RWPE2 (cell line): ENCODE measurements at regions not wholly inside any gene's neighbourhood (a gene's known extent, or its start where the extent isn't known, plus 50 kb on each side); places are given as distances from the start of the nearest gene placed in this dataset.

ENCODE experiments used
- ATAC-seq: fragments of 200-7000 bp; cut with Tn5 transposase; 3 replicates; pipeline ENCODE4 v1.9.1; 2021; ENCODE audit warnings: low read depth
- DNase-seq: peaks from one replicate; pipeline ENCODE4 v3.0.0-alpha.2; 2020; ENCODE audit warnings: low spot score
- H3K27ac ChIP-seq: fragments of 450-650 bp; 2 replicates; pipeline ENCODE4 v1.5.1; 2017; ENCODE audit warnings: mild to moderate bottlenecking; ENCODE audit not compliant: poor library complexity, severe bottlenecking
- H3K27me3 ChIP-seq: fragments of 250-450 bp; sonication (Bioruptor Pico); 2 replicates; pipeline ENCODE4 v1.5.1; 2021; ENCODE audit warnings: mild to moderate bottlenecking, moderate library complexity; ENCODE audit not compliant: insufficient read depth, poor library complexity, severe bottlenecking
- H3K36me3 ChIP-seq: fragments of 250-450 bp; sonication (Bioruptor Pico); 2 replicates; pipeline ENCODE4 v1.5.1; 2020; ENCODE audit warnings: low read depth, mild to moderate bottlenecking, moderate library complexity
- H3K4me1 ChIP-seq: fragments of 250-450 bp; sonication (Bioruptor Pico); 2 replicates; pipeline ENCODE4 v1.5.1; 2021; ENCODE audit warnings: mild to moderate bottlenecking, moderate library complexity; ENCODE audit not compliant: insufficient read depth, poor library complexity, severe bottlenecking
- H3K4me3 ChIP-seq: fragments of 250-450 bp; sonication (Bioruptor Pico); 2 replicates; pipeline ENCODE4 v1.5.1; 2021; ENCODE audit warnings: mild to moderate bottlenecking, moderate library complexity; ENCODE audit not compliant: severe bottlenecking
- H3K9me3 ChIP-seq: fragments of 250-450 bp; sonication (Bioruptor Pico); 2 replicates; pipeline ENCODE4 v1.5.1; 2021; ENCODE audit warnings: mild to moderate bottlenecking, moderate library complexity; ENCODE audit not compliant: severe bottlenecking
- TF ChIP-seq, protein P1 (sequence below): fragments of 450-650 bp; IDR thresholded peaks from one replicate; pipeline ENCODE4 v1.5.1; 2017; ENCODE audit warnings: mild to moderate bottlenecking, moderate library complexity; ENCODE audit not compliant: poor library complexity, severe bottlenecking

DNA sequence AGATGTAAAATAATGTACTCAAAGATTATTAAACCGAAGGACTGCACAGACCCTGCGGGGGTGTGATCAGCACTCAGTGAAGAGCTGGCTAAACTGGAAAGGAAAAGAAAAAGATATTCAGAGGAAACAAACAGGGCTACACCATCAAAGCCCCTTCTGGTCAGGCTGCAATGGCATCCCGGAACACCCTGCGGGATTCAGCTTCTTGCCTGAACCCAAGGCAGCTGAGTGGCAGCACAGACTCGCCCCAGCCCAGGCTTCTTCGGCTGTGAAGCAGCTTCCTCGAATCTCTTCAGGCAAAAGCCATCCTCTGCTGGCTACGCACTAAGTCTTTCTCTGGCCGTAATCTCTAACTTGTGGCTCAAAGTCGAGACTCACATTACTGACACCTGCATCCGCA is 220.9 kb downstream of the TEX29 start:
- H3K27ac ChIP-seq: no peak overlapping the region
- H3K36me3 ChIP-seq: no peaks in the 10 kb centered on the region
- TF ChIP-seq, protein P1, sequence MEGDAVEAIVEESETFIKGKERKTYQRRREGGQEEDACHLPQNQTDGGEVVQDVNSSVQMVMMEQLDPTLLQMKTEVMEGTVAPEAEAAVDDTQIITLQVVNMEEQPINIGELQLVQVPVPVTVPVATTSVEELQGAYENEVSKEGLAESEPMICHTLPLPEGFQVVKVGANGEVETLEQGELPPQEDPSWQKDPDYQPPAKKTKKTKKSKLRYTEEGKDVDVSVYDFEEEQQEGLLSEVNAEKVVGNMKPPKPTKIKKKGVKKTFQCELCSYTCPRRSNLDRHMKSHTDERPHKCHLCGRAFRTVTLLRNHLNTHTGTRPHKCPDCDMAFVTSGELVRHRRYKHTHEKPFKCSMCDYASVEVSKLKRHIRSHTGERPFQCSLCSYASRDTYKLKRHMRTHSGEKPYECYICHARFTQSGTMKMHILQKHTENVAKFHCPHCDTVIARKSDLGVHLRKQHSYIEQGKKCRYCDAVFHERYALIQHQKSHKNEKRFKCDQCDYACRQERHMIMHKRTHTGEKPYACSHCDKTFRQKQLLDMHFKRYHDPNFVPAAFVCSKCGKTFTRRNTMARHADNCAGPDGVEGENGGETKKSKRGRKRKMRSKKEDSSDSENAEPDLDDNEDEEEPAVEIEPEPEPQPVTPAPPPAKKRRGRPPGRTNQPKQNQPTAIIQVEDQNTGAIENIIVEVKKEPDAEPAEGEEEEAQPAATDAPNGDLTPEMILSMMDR: no peak
- H3K4me1 ChIP-seq: no peaks in the 10 kb centered on the region
- DNase-seq: no peak
- peaks cover 25% of the 10 kb centered on the region for H3K27me3 ChIP-seq
- no peak overlapping the region for H3K4me3 ChIP-seq
- H3K9me3 ChIP-seq: no peaks in the 10 kb centered on the region
- no peak for ATAC-seq

DNA sequence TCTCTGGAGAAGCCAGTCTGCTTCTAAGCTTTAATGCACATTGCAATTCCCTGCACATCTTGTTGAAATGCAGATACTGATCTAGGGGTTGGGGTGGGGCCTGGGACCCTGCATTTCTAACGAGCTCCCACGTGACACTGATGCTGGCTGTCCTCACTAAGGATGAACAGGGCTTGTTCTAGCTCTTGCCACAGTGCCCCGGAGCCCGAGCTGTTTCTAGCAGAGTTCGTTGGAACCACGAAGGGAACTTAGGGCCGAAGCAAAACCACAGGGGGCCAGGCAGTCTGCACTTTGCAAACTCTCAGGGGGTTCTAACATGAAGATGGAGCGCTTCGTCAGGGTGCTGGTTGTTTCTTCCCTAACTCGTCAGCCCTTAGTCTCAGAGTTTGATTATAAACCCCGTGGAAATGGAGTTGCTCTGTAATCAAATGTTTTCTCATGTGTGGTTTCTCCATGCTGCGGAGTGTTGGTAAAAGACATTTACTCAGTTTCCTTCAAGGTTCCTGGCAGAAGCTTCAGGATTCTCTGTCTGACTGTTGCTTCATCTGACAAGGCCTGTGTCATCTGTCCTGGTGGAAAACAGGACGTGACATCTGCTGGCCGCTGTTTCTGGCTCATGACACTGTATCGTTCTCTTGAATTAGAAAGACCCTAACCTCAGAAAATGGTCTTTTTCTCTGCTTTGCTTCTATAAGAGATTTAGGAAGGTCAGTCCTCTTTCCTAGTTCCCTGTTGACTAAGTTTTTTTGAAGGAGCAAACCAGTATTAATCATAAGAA is 221.5 kb downstream of the TEX29 start:
- Histone ChIP-seq H3K4me3 (no peak overlapping the region), H3K36me3 (no peaks in the 10 kb centered on the region), H3K27me3 (peaks cover 19% of the 10 kb centered on the region), H3K27ac (no peak overlapping the region), H3K9me3 (no peaks in the 10 kb centered on the region), H3K4me1 (no peaks in the 10 kb centered on the region)
- TF ChIP-seq, protein P1: no peak
- DNase-seq (no peak), ATAC-seq (no peak)

DNA sequence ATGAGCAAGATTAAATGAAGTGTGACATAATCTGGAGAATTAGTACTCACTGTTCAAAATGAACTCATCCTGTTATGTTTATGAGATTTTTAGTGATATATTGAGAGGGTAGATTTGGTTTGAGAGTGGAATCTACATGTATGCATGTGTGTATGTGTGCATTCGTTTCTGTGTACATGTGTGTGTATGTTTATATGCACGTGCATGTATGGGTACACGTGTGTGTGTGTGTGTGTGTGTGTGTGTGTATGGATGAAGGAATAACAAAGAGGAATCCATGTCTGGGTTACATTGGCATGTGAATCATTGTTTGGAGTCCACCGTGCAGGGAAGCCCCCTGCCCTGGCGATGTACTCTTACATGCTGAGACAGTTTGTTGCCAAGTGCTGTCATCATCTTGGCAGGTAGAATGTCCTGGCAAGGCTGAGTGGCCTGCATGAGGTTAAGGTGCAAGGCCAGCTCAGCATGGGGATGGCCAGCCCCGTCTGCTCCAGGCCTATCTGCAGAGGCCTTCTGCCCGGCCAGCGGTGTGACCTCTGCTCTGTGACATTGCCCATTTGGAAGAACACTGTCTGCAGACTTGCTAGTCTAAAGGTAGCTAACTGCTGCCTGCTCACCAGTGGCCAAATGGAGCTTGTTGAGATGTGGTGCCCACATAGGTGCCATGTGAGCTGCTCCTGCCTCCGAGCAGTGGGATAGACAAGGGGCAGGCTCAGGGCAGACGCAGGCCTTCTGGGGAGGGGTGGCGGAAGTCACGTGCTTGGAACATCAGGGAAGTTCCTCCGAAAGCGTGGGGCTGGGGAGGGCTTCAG is 222.3 kb downstream of the TEX29 start:
- TF ChIP-seq, protein P1: no peak
- H3K27me3 ChIP-seq: peaks cover 12% of the 10 kb centered on the region
- ATAC-seq (no peak), DNase-seq (no peak)
- H3K4me3 ChIP-seq: no peak overlapping the region
- H3K36me3 ChIP-seq: no peaks in the 10 kb centered on the region
- no peaks in the 10 kb centered on the region for H3K4me1 ChIP-seq
- H3K27ac ChIP-seq: no peak overlapping the region
- no peaks in the 10 kb centered on the region for H3K9me3 ChIP-seq

DNA sequence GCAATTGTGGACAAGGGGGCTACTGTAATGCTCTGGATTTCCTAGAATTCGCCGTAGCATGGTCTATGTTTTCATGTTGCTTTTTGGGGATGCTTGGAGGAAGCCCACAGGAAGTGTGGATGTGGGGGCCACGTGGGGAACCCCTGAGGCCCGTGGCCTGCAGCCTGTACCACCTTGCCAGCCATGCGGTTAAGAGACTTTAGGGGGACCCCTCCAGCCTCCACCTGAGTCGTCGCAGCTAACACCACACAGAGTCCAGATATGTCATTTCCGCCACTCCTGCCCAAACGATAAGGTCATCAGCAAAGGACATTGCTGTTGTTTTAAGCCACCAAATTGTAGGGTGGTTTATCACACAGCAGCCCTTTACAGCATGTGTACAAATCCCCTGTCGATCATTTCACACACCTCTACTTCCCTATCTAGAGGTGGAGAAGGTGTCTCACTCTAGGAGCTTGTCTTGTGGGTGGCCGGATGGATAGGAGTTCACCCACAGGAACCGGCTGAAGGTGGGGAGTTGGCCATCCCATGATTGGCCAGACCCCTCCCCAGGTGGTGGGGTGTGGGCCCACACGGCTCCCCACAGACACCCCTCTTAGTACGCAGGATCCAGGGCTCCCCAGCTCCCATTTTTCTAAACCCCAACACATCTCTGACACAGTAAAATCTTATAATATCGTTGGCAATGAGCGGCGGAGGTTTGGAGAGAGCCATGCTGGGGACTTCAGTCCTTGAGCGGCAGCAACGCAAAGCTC is 226.7 kb downstream of the TEX29 start:
- H3K9me3 ChIP-seq: no peaks in the 10 kb centered on the region
- H3K27ac ChIP-seq: no peak overlapping the region
- H3K4me3 ChIP-seq: no peak overlapping the region
- H3K27me3 ChIP-seq: no peaks in the 10 kb centered on the region
- H3K36me3 ChIP-seq: no peaks in the 10 kb centered on the region
- H3K4me1 ChIP-seq: no peaks in the 10 kb centered on the region
- ATAC-seq (no peak), DNase-seq (no peak)
- TF ChIP-seq, protein P1: no peak
